BE2C (cell line): ENCODE measurements at regions not wholly inside any gene's neighbourhood (a gene's known extent, or its start where the extent isn't known, plus 50 kb on each side); places are given as distances from the start of the nearest gene placed in this dataset.

Source experiments
- DNase-seq: peaks from one replicate; pipeline ENCODE4 v3.0.0-alpha.2; 2020
- H3K27me3 ChIP-seq: fragments of 250-450 bp; sonication (Bioruptor Pico); 2 replicates; pipeline ENCODE4 v1.5.1; 2020; ENCODE audit warnings: mild to moderate bottlenecking
- H3K36me3 ChIP-seq: fragments of 250-450 bp; sonication (Bioruptor Pico); 2 replicates; pipeline ENCODE4 v1.5.1; 2020; ENCODE audit warnings: mild to moderate bottlenecking
- H3K4me1 ChIP-seq: fragments of 250-450 bp; sonication (Bioruptor Pico); 2 replicates; pipeline ENCODE4 v1.5.1; 2020
- H3K4me3 ChIP-seq: 2 replicates; pipeline ENCODE4 v1.5.1; 2011; ENCODE audit warnings: low read depth, low read length
- H3K9me3 ChIP-seq: fragments of 250-450 bp; sonication (Bioruptor Pico); 2 replicates; pipeline ENCODE4 v1.5.1; 2020
- CTCF ChIP-seq: IDR thresholded peaks from 2 replicates; pipeline ENCODE4 v1.5.1; 2012; ENCODE audit warnings: mild to moderate bottlenecking, low read depth, low read length

- TF ChIP-seq CTCF = no peak
- Histone ChIP-seq H3K9me3 (no peaks in the 10 kb centered on the region), H3K27me3 (no peaks in the 10 kb centered on the region), H3K36me3 (no peaks in the 10 kb centered on the region), H3K4me1 (no peaks in the 10 kb centered on the region), H3K4me3 (no peak overlapping the region)
- no peak for DNase-seq
Measured at GRCh38 chr2:8582651-8583399, 99.0 kb upstream of the ID2 start.

GRCh38 chr2:8583400-8584173 is 98.3 kb upstream of the ID2 start:
- H3K36me3 ChIP-seq = no peaks in the 10 kb centered on the region
- no peaks in the 10 kb centered on the region for H3K4me1 ChIP-seq
- no peak for TF ChIP-seq CTCF
- no peaks in the 10 kb centered on the region for H3K9me3 ChIP-seq
- H3K4me3 ChIP-seq = no peak overlapping the region
- DNase-seq = no peak
- no peaks in the 10 kb centered on the region for H3K27me3 ChIP-seq

GRCh38 chr2:8584174-8585066 is 97.4 kb upstream of the ID2 start:
- Histone ChIP-seq H3K9me3 (no peaks in the 10 kb centered on the region), H3K27me3 (no peaks in the 10 kb centered on the region), H3K4me3 (no peak overlapping the region), H3K4me1 (no peaks in the 10 kb centered on the region), H3K36me3 (no peaks in the 10 kb centered on the region)
- no peak for DNase-seq
- TF ChIP-seq CTCF = no peak

GRCh38 chr2:8586457-8587051 is 95.3 kb upstream of the ID2 start:
- TF ChIP-seq CTCF = no peak
- Histone ChIP-seq H3K4me1 (no peaks in the 10 kb centered on the region), H3K36me3 (no peaks in the 10 kb centered on the region), H3K27me3 (no peaks in the 10 kb centered on the region), H3K9me3 (no peaks in the 10 kb centered on the region), H3K4me3 (no peak overlapping the region)
- no peak for DNase-seq

- no peaks in the 10 kb centered on the region for H3K36me3 ChIP-seq
Measured at GRCh38 chr2:8587251-8587791, 94.5 kb upstream of the ID2 start.

More at GRCh38 chr2:8587251-8587791, 94.5 kb upstream of the ID2 start:
- Histone ChIP-seq H3K9me3 (no peaks in the 10 kb centered on the region), H3K27me3 (no peaks in the 10 kb centered on the region), H3K4me1 (no peaks in the 10 kb centered on the region), H3K4me3 (no peak overlapping the region)
- no peak for DNase-seq
- TF ChIP-seq CTCF = no peak
